ENCODE measurements at regions not wholly inside any gene's neighbourhood (a gene's known extent, or its start where the extent isn't known, plus 50 kb on each side); places are given as distances from the start of the nearest gene placed in this dataset.

GRCh38 chr4:122053186-122053585, 98.9 kb upstream of the BLTP1 start:
- H3K9me3 ChIP-seq (ENCODE audit: control insufficient read depth, low read length, poor library complexity, severe bottlenecking): no peaks in the 10 kb centered on the region
- ATAC-seq (no peak), DNase-seq (no peak)
- Mint-ChIP-seq H3K27ac (no peak overlapping the region), H3K4me3 (no peak overlapping the region), H3K27me3 (peaks cover 5% of the 10 kb centered on the region), H3K4me1 (no peaks in the 10 kb centered on the region), H3K36me3 (ENCODE audit: low read depth) (no peaks in the 10 kb centered on the region)

GRCh38 chr4:122052677-122053076, 99.5 kb upstream of the BLTP1 start:
- ATAC-seq (no peak), DNase-seq (no peak)
- H3K27me3 Mint-ChIP-seq: peaks cover 5% of the 10 kb centered on the region
- no peaks in the 10 kb centered on the region for H3K4me1 Mint-ChIP-seq
- H3K4me3 Mint-ChIP-seq: no peak overlapping the region
- H3K36me3 Mint-ChIP-seq (ENCODE audit: low read depth): no peaks in the 10 kb centered on the region
- no peak overlapping the region for H3K27ac Mint-ChIP-seq
- H3K9me3 ChIP-seq (ENCODE audit: control insufficient read depth, low read length, poor library complexity, severe bottlenecking): no peaks in the 10 kb centered on the region

- peaks cover 5% of the 10 kb centered on the region for H3K27me3 Mint-ChIP-seq
- H3K9me3 ChIP-seq (ENCODE audit: control insufficient read depth, low read length, poor library complexity, severe bottlenecking): no peaks in the 10 kb centered on the region
- ATAC-seq (no peak), DNase-seq (no peak)
- no peaks in the 10 kb centered on the region for H3K36me3 Mint-ChIP-seq (ENCODE audit: low read depth)
- no peaks in the 10 kb centered on the region for H3K4me1 Mint-ChIP-seq
- H3K27ac Mint-ChIP-seq: no peak overlapping the region
- H3K4me3 Mint-ChIP-seq: no peak overlapping the region
These were observed 99.0 kb upstream of the TRPC3 start for GRCh38 chr4:122050841-122051240.

GRCh38 chr4:122047456-122048425, 95.9 kb upstream of the TRPC3 start:
- Mint-ChIP-seq H3K27ac (no peak overlapping the region), H3K4me1 (no peaks in the 10 kb centered on the region), H3K4me3 (no peak overlapping the region), H3K36me3 (ENCODE audit: low read depth) (no peaks in the 10 kb centered on the region), H3K27me3 (no peaks in the 10 kb centered on the region)
- DNase-seq: no peak
- ATAC-seq: no peak
- H3K9me3 ChIP-seq (ENCODE audit: control insufficient read depth, low read length, poor library complexity, severe bottlenecking): no peaks in the 10 kb centered on the region

GRCh38 chr4:122046255-122046654, 94.4 kb upstream of the TRPC3 start:
- no peaks in the 10 kb centered on the region for H3K9me3 ChIP-seq (ENCODE audit: control insufficient read depth, low read length, poor library complexity, severe bottlenecking)
- H3K36me3 Mint-ChIP-seq (ENCODE audit: low read depth): no peaks in the 10 kb centered on the region
- ATAC-seq (no peak), DNase-seq (no peak)
- no peaks in the 10 kb centered on the region for H3K4me1 Mint-ChIP-seq
- H3K4me3 Mint-ChIP-seq: no peak overlapping the region
- H3K27me3 Mint-ChIP-seq: no peaks in the 10 kb centered on the region
- no peak overlapping the region for H3K27ac Mint-ChIP-seq

GRCh38 chr4:122045533-122045932, 93.7 kb upstream of the TRPC3 start:
- no peaks in the 10 kb centered on the region for H3K9me3 ChIP-seq (ENCODE audit: control insufficient read depth, low read length, poor library complexity, severe bottlenecking)
- DNase-seq (no peak), ATAC-seq (no peak)
- Mint-ChIP-seq H3K4me3 (no peak overlapping the region), H3K36me3 (ENCODE audit: low read depth) (no peaks in the 10 kb centered on the region), H3K4me1 (no peaks in the 10 kb centered on the region), H3K27ac (no peak overlapping the region), H3K27me3 (no peaks in the 10 kb centered on the region)

GRCh38 chr4:122044501-122044900, 92.6 kb upstream of the TRPC3 start:
- H3K9me3 ChIP-seq (ENCODE audit: control insufficient read depth, low read length, poor library complexity, severe bottlenecking): no peaks in the 10 kb centered on the region
- DNase-seq: no peak
- Mint-ChIP-seq H3K27me3 (no peaks in the 10 kb centered on the region), H3K4me1 (no peaks in the 10 kb centered on the region), H3K27ac (no peak overlapping the region), H3K4me3 (no peak overlapping the region), H3K36me3 (ENCODE audit: low read depth) (no peaks in the 10 kb centered on the region)
- ATAC-seq: no peak

GRCh38 chr4:122041312-122041711, 89.5 kb upstream of the TRPC3 start:
- Mint-ChIP-seq H3K4me1 (no peaks in the 10 kb centered on the region), H3K27me3 (peaks cover 11% of the 10 kb centered on the region), H3K36me3 (ENCODE audit: low read depth) (no peaks in the 10 kb centered on the region), H3K4me3 (no peak overlapping the region), H3K27ac (no peak overlapping the region)
- no peaks in the 10 kb centered on the region for H3K9me3 ChIP-seq (ENCODE audit: control insufficient read depth, low read length, poor library complexity, severe bottlenecking)
- DNase-seq (no peak), ATAC-seq (no peak)

GRCh38 chr4:122038896-122039295, 87.0 kb upstream of the TRPC3 start:
- DNase-seq (no peak), ATAC-seq (no peak)
- no peaks in the 10 kb centered on the region for H3K9me3 ChIP-seq (ENCODE audit: control insufficient read depth, low read length, poor library complexity, severe bottlenecking)
- Mint-ChIP-seq H3K27ac (no peak overlapping the region), H3K36me3 (ENCODE audit: low read depth) (no peaks in the 10 kb centered on the region), H3K4me3 (no peak overlapping the region), H3K27me3 (peaks cover 11% of the 10 kb centered on the region), H3K4me1 (no peaks in the 10 kb centered on the region)

- no peaks in the 10 kb centered on the region for H3K36me3 Mint-ChIP-seq (ENCODE audit: low read depth)
- peaks cover 11% of the 10 kb centered on the region for H3K27me3 Mint-ChIP-seq
- H3K4me1 Mint-ChIP-seq: no peaks in the 10 kb centered on the region
- DNase-seq (no peak), ATAC-seq (no peak)
- H3K9me3 ChIP-seq (ENCODE audit: control insufficient read depth, low read length, poor library complexity, severe bottlenecking): no peaks in the 10 kb centered on the region
- no peak overlapping the region for H3K4me3 Mint-ChIP-seq
- H3K27ac Mint-ChIP-seq: no peak overlapping the region
These were observed 82.8 kb upstream of the TRPC3 start for GRCh38 chr4:122034619-122035018.

- no peaks in the 10 kb centered on the region for H3K9me3 ChIP-seq (ENCODE audit: control insufficient read depth, low read length, poor library complexity, severe bottlenecking)
- no peak overlapping the region for H3K27ac Mint-ChIP-seq
- DNase-seq (no peak), ATAC-seq (no peak)
- H3K36me3 Mint-ChIP-seq (ENCODE audit: low read depth): no peaks in the 10 kb centered on the region
- H3K4me1 Mint-ChIP-seq: no peaks in the 10 kb centered on the region
- no peak overlapping the region for H3K4me3 Mint-ChIP-seq
- H3K27me3 Mint-ChIP-seq: no peaks in the 10 kb centered on the region
These were observed 75.3 kb upstream of the TRPC3 start for GRCh38 chr4:122027203-122027602.

- H3K4me1 Mint-ChIP-seq: no peaks in the 10 kb centered on the region
- DNase-seq (no peak), ATAC-seq (no peak)
- H3K9me3 ChIP-seq (ENCODE audit: control insufficient read depth, low read length, poor library complexity, severe bottlenecking): no peaks in the 10 kb centered on the region
- peaks cover 38% of the 10 kb centered on the region for H3K27me3 Mint-ChIP-seq
- H3K4me3 Mint-ChIP-seq: no peak overlapping the region
- peaks cover 2% of the 10 kb centered on the region for H3K36me3 Mint-ChIP-seq (ENCODE audit: low read depth)
- no peak overlapping the region for H3K27ac Mint-ChIP-seq
These were observed 65.4 kb upstream of the TRPC3 start for GRCh38 chr4:122017296-122017695.

- ATAC-seq: no peak
- H3K9me3 ChIP-seq (ENCODE audit: control insufficient read depth, low read length, poor library complexity, severe bottlenecking): no peaks in the 10 kb centered on the region
- no peak overlapping the region for H3K27ac Mint-ChIP-seq
- DNase-seq: no peak
- no peaks in the 10 kb centered on the region for H3K4me1 Mint-ChIP-seq
- peaks cover 47% of the 10 kb centered on the region for H3K27me3 Mint-ChIP-seq
- no peak overlapping the region for H3K4me3 Mint-ChIP-seq
- peaks cover 2% of the 10 kb centered on the region for H3K36me3 Mint-ChIP-seq (ENCODE audit: low read depth)
These were observed 63.3 kb upstream of the TRPC3 start for GRCh38 chr4:122015203-122015602.

GRCh38 chr4:122012735-122013134, 60.9 kb upstream of the TRPC3 start:
- H3K27me3 Mint-ChIP-seq: peaks cover 48% of the 10 kb centered on the region
- no peak overlapping the region for H3K4me3 Mint-ChIP-seq

More at GRCh38 chr4:122012735-122013134, 60.9 kb upstream of the TRPC3 start:
- H3K27ac Mint-ChIP-seq: no peak overlapping the region
- DNase-seq (no peak), ATAC-seq (no peak)
- no peaks in the 10 kb centered on the region for H3K9me3 ChIP-seq (ENCODE audit: control insufficient read depth, low read length, poor library complexity, severe bottlenecking)
- no peaks in the 10 kb centered on the region for H3K4me1 Mint-ChIP-seq
- H3K36me3 Mint-ChIP-seq (ENCODE audit: low read depth): no peaks in the 10 kb centered on the region

Measured in T-helper 17 cell (primary cell).